NB4 (cell line): ENCODE measurements at regions not wholly inside any gene's neighbourhood (a gene's known extent, or its start where the extent isn't known, plus 50 kb on each side); places are given as distances from the start of the nearest gene placed in this dataset.

ENCODE experiments used
- POLR2A ChIP-seq: IDR thresholded peaks from 2 replicates; pipeline ENCODE4 v1.6.1; 2011; ENCODE audit warnings: mild to moderate bottlenecking; ENCODE audit not compliant: insufficient read length; ENCODE audit errors: extremely low read depth
- TF ChIP-seq, protein P1 (sequence below): IDR thresholded peaks from one replicate; pipeline ENCODE4 v1.5.1; 2012; ENCODE audit warnings: low read depth, low read length

DNA sequence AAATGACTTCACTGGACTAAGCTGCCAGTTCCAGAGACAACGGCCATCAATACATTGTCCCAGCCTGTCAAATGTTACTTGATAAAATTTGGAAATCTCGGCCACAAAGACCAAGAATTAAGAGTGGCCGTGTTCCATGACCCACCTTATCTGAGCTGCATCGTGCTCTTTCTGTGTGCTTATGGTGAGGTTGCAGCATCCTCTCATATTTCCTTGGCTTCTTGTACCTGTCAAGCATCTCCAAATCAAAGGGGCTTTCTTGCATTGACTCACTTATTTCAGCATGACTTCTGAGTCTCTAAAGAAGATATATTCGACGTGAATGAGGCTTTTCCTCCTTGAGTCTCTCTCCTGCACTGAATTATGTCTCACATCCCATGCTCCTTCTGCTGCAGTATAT, 421.7 kb downstream of the MCTP2 start:
- TF ChIP-seq, protein P1, sequence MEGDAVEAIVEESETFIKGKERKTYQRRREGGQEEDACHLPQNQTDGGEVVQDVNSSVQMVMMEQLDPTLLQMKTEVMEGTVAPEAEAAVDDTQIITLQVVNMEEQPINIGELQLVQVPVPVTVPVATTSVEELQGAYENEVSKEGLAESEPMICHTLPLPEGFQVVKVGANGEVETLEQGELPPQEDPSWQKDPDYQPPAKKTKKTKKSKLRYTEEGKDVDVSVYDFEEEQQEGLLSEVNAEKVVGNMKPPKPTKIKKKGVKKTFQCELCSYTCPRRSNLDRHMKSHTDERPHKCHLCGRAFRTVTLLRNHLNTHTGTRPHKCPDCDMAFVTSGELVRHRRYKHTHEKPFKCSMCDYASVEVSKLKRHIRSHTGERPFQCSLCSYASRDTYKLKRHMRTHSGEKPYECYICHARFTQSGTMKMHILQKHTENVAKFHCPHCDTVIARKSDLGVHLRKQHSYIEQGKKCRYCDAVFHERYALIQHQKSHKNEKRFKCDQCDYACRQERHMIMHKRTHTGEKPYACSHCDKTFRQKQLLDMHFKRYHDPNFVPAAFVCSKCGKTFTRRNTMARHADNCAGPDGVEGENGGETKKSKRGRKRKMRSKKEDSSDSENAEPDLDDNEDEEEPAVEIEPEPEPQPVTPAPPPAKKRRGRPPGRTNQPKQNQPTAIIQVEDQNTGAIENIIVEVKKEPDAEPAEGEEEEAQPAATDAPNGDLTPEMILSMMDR: no peak
- no peak for TF ChIP-seq POLR2A
